GM12891 (cell line): ENCODE measurements at regions not wholly inside any gene's neighbourhood (a gene's known extent, or its start where the extent isn't known, plus 50 kb on each side); places are given as distances from the start of the nearest gene placed in this dataset.

Source experiments
- POLR2A ChIP-seq: IDR thresholded peaks from 2 replicates; pipeline ENCODE4 v1.6.1; 2011; ENCODE audit warnings: low read depth, low read length, control low read depth
- POLR2AphosphoS5 ChIP-seq: IDR thresholded peaks from 2 replicates; pipeline ENCODE4 v1.6.1; 2011; ENCODE audit warnings: low read depth, low read length, control low read depth

DNA sequence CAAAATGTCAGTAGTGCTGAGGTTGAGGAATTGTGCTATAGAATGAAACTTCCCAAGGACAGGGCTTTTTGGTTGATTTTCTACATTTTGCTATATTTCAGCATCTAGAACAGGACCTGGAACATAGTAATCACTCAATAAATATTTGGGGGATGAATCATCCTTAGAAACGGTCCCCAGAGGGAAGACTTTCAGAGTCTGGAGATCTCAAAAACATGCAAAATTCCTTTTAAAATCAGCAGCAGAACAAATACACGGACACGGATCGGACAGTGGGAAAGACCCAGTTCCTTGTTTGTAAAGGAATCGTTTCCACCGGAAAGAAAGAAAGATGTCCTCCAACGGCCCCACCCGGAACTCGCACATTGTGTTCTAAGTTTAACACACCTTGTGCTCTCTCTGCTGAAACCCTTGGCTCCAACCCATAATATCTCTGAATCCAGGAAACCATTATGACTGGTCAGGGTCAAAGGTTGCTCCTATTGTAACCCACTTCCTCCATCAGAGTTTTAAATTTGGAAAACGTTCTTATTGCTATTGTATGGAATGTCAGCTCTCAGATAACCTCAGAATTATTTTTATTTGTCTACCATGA is 617.2 kb downstream of the MED13L start:
- no peak for TF ChIP-seq POLR2A
- TF ChIP-seq POLR2AphosphoS5: no peak
